HG03565 (cell line): ENCODE measurements at regions not wholly inside any gene's neighbourhood (a gene's known extent, or its start where the extent isn't known, plus 50 kb on each side); places are given as distances from the start of the nearest gene placed in this dataset.

Source experiments
- ATAC-seq: cut with Tn5 transposase; IDR thresholded peaks from one replicate; pipeline ENCODE4 v1.9.1; 2021; ENCODE audit warnings: mild to moderate bottlenecking, moderate library complexity; ENCODE audit not compliant: unreplicated experiment

- ATAC-seq = no peak
Observed at GRCh38 chr4:36709991-36710390, 428.6 kb downstream of the DTHD1 start.

DNA sequence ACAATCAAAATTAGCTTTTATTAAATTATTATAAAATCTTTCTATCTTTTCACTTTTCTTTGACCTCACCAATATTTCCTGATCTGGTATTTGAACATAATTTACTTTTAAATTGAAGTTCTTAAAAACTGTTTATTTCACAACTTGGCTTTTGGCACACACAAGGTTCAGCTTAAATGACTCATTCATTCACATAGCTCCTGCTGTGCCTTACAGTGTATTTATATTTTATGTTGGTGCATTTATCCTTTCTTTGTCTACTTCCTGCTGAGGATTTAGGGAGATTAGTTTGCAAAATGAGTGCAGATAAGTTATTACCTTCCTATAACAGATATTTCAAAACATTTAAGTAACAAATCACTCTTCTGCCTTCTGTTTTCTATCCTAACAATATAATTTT is 430.6 kb downstream of the DTHD1 start:
- ATAC-seq = no peak

GRCh38 chr4:36716874-36717273 is 435.5 kb downstream of the DTHD1 start:
- ATAC-seq = no peak

DNA sequence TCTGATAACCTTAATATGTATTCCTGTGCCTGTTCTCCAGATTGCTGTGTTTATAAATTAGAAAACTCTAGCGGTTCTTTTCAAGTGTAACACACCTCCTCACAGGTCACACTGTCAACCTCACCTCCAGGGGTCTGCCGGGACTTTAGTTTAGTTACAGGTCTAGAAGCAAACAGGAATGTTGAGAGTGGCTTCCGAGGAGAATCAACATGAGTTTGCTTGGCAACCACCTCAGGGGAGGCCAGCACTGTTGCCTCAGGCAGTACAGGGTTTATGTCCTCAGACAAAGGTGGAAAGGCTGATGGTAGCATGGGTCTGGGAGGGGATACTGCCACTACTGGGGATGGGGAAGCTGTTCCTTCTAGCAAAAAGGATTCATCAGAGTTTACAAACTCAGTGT is 438.0 kb downstream of the DTHD1 start:
- ATAC-seq = no peak

DNA sequence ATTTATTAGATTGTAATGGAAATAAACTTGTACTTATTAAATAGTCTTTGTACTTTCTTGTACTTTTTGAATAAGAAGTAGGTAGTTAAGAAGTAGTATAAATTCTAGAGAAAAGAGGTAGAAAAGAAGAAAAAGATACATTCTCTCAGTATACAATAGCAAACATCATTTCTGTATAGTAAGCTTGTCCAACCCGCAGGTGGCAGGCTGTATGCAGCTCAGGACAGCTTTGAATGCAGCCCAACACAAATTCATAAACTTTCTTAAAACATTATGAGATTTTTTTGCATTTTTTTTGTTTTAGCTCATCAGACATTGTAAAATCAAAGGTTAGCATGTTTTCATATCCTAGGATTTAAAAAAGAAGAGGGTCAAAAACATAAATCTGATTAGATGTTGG is 441.6 kb downstream of the DTHD1 start:
- no peak for ATAC-seq

DNA sequence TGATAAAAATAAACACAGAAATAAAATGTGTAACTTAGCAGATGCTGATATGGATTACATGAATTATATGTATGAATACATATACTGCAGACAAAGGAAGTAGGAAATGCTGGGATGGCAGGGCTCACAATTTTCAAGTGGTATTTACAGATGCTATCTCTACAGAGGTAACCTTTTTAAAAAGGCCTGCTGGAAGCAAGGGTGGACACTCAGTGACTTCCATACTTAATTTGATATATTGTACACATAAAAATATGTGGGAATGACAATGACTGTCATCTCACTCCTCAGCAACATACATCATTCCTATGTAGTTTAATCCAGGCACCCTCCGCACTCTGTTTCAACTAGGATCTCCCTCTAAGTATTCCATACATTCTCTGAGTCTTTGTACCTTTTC is 452.9 kb downstream of the DTHD1 start:
- ATAC-seq = no peak

DNA sequence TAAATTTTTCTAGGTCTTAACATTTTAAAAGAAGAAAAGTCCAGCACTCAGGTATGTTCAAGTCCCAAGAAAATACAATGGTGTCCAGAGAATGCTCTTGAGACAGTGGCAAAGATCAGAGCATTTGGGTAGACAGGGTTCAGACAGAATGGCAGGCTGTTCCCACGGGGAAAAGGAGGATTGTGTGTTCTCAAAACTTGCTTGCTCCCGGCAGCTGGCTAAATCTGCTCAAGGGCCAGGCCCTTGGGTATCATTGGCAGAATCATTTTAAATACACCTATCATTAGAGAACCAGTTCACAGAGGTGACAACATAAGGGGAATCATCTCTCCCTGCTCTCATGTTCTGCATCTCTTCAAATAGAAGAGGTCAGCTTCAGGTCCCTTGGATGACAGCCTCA is 456.3 kb downstream of the DTHD1 start:
- no peak for ATAC-seq

GRCh38 chr4:36740796-36741310 is 459.4 kb downstream of the DTHD1 start:
- no peak for ATAC-seq

- ATAC-seq = no peak
Observed at GRCh38 chr4:36747277-36748129, 466.1 kb downstream of the DTHD1 start.

DNA sequence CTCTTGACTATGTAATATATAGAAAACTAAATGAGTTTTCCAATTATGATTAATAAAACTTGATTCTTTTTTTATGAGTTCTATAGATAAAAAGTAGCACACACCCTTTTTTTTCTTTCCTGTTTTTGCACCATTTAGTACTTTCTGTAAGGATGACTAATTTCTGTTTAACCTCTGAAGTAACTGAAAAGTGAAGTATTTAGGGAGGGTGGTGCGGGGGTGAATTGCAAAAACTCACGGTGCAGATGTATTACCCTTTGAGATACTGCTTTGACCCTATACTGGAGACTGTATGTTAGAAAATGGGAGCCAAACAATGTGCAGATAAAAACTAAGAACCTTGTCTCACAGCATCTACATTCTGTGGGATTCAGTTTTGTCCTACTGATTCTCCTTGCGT is 471.6 kb downstream of the DTHD1 start:
- ATAC-seq = no peak

DNA sequence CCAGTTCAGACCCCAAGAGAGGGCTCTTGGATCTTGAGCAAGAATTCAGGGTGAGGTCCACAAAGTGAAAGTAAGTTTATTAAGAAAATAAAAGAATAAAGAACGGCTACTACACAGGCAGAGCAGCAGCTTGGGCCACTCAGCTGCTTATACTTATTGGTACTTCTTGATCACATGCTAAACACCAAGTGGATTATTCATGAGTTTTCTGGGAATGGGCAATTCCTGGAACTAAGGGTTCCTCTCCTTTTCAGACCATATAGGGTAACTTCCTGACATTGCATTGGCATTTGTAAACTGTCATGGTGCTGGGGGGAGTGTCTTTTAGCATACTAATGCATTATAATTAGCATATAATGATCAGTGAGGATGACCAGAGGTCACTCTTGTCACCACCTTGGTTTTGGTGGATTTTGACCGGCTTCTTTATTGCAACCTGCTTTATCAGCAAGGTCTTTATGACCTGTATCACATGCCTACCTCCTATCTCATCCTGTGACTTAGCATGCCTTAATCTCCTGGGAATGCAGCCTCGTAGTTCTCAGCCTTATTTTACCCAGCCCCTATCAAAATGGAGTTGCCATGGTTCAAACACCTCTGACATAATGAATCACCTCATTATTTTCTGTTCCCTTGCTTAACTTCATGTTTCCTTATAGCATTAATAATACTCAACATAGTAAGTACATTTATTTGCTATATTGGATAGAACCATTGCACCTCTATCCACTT is 476.3 kb downstream of the DTHD1 start:
- no peak for ATAC-seq

GRCh38 chr4:36758312-36759178 is 477.1 kb downstream of the DTHD1 start:
- ATAC-seq = no peak

DNA sequence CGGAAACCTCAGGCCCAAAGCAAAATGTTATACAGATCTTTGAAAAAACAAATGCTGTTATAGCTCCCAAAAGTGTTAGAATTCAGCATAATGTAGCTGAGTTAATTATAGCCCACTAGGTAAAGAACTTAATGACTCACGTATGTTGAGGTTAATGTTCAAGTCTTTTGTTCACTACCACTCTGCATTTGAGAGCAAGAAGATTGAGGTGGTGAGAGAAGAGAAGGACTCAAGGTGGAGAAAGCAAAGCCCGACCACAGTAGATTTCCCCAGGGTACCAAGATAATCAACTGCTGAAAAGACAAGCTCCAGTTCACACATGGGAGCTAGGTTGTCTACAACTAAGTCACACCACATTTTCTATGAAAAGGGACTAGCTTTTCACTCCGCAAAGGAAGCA is 480.2 kb downstream of the DTHD1 start:
- no peak for ATAC-seq

DNA sequence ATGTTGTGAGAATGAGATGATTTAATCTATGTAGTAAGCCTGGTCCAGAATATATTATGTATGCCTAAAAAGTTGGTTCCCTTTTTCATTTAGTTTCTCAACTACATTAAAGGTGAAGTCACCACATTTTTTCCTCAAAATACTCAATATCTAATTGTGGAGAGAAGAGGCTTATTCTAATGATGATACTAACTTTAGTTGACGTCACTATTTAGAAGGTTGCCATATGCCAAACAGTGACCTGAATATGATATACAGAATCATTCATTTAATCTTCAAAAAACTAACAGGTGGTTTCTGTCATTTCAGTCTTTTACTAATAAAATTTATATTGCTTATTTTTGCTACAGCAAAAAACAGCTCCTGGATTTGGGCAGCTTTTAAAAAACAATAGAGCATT is 480.7 kb upstream of the NWD2 start:
- no peak for ATAC-seq

DNA sequence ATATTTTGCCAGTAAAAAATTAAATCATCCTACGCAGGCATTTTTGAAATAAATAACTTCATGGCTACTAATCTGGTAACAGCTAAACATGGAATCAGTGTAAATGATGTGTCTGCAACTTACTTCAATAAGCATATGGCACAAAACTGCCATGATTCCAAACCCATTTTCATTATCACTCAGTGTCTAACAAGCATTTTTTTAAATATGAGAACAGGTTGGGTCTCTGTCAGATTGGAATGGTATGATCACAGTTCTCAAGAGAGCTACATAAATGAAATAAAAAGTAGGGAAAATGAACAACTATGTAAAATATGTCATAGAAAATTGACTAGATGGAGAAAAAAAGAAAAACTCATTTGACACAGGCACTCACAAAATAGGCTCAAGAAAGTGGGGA is 476.9 kb upstream of the NWD2 start:
- no peak for ATAC-seq

GRCh38 chr4:36771411-36772153 is 473.0 kb upstream of the NWD2 start:
- ATAC-seq = peak; percentile 37

GRCh38 chr4:36772154-36772516 is 472.4 kb upstream of the NWD2 start:
- peak; percentile 19 for ATAC-seq

GRCh38 chr4:36773467-36773866 is 471.1 kb upstream of the NWD2 start:
- no peak for ATAC-seq

DNA sequence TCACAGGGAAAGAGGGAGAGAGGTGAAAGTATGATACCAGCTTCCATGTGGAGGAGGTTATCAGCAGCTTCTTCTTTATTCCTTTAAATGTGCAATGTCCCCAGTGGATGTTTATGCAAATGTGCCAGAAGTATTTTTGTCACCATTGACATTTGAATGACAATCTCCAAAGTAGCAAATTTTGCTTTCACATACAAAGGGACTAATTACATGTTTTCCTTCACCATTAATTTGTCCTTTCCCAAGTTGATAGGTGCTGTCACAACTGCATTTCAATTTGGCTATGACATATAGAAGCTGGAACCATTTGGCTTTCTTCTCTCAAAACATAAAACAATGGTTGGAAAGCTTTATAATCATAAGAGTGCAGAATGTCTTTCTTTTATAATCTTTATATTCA is 469.0 kb upstream of the NWD2 start:
- no peak for ATAC-seq

DNA sequence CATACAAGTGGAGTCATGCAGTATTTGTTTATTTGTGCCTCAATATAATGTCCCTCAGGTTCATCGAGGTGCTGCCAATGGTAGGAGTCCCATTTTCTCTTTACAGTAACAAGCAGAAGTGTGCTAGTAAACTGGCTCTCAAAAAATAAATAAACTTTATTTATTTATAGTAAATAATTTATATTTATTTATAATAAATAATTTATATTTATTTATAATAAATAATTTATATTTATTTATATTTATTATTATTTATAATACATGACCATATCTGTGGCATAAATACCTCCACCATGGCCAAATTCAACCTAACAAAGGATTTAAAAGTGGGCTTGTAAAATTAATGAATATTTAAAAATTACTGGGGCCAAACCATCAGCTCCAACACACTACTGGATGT is 464.9 kb upstream of the NWD2 start:
- no peak for ATAC-seq

- no peak for ATAC-seq
Observed at GRCh38 chr4:36785973-36786372, 458.6 kb upstream of the NWD2 start.
